ENCODE measurements at regions not wholly inside any gene's neighbourhood (a gene's known extent, or its start where the extent isn't known, plus 50 kb on each side); places are given as distances from the start of the nearest gene placed in this dataset.

- TF ChIP-seq CTCF (conservative IDR thresholded peaks at IDR 0.05; ENCODE audit: low read length) = no peak
- no peak for TF ChIP-seq EZH2phosphoT487 (IDR thresholded peaks at IDR 0.05; ENCODE audit: borderline replicate concordance)
Measured at GRCh38 chr2:139917690-139918384, 1137.6 kb upstream of the NXPH2 start.
